IPS-20b (cell line): ENCODE measurements at regions not wholly inside any gene's neighbourhood (a gene's known extent, or its start where the extent isn't known, plus 50 kb on each side); places are given as distances from the start of the nearest gene placed in this dataset.

Experiments used
- H3K27ac ChIP-seq: one replicate; pipeline ENCODE4 v1.5.1; 2013; ENCODE audit warnings: low read length
- H3K27me3 ChIP-seq: 2 replicates; pipeline ENCODE4 v1.6.1; 2013; ENCODE audit warnings: mild to moderate bottlenecking, low read length, inconsistent platforms; ENCODE audit not compliant: insufficient read depth
- H3K36me3 ChIP-seq: 2 replicates; pipeline ENCODE4 v1.6.1; 2013; ENCODE audit warnings: low read depth, mild to moderate bottlenecking, inconsistent platforms, low read length, moderate library complexity; ENCODE audit not compliant: insufficient read depth
- H3K4me1 ChIP-seq: 2 replicates; pipeline ENCODE4 v1.6.1; 2013; ENCODE audit warnings: mild to moderate bottlenecking, control low read depth, inconsistent platforms, low read length, moderate library complexity; ENCODE audit not compliant: insufficient read depth
- H3K4me3 ChIP-seq: 2 replicates; pipeline ENCODE4 v1.5.1; 2013; ENCODE audit warnings: mild to moderate bottlenecking, low read length, inconsistent platforms
- H3K9ac ChIP-seq: 2 replicates; pipeline ENCODE4 v1.6.1; 2013; ENCODE audit warnings: low read depth, mild to moderate bottlenecking, inconsistent platforms, low read length, moderate library complexity
- H3K9me3 ChIP-seq: 2 replicates; pipeline ENCODE4 v1.6.1; 2013; ENCODE audit warnings: mild to moderate bottlenecking, low read depth, low read length, inconsistent platforms; ENCODE audit not compliant: insufficient read depth

DNA sequence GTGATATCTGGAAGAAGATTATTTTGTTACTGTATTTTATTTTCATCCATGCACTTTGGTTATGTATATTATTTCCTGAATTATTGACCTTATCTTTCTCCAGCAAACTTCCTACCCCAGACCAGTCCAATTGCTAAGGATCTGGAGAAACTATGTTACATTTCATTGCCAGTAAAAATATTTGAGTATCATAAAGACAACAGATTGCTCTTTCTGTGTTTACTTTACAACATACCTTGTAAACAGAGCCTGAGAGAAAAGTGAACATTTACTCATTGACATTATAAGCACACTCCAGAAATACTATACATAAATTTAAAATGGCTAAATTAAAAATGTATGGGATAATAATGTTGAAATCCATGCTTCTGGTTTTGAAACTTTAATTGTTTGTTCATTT lies 186.2 kb upstream of the FAM3C start:
- H3K27ac ChIP-seq, result no peak overlapping the region
- no peaks in the 10 kb centered on the region for H3K27me3 ChIP-seq
- H3K4me1 ChIP-seq, result no peaks in the 10 kb centered on the region; the same call in 1 of the 2 replicates
- no peaks in the 10 kb centered on the region for H3K36me3 ChIP-seq
- no peaks in the 10 kb centered on the region for H3K9me3 ChIP-seq
- no peak overlapping the region for H3K9ac ChIP-seq
- no peak overlapping the region for H3K4me3 ChIP-seq

GRCh38 chr7:121579639-121580038 lies 183.5 kb upstream of the FAM3C start:
- H3K36me3 ChIP-seq, result no peaks in the 10 kb centered on the region
- H3K9ac ChIP-seq, result no peak overlapping the region
- H3K4me1 ChIP-seq, result no peaks in the 10 kb centered on the region
- no peaks in the 10 kb centered on the region for H3K27me3 ChIP-seq
- H3K9me3 ChIP-seq, result no peaks in the 10 kb centered on the region
- H3K27ac ChIP-seq, result no peak overlapping the region
- no peak overlapping the region for H3K4me3 ChIP-seq

DNA sequence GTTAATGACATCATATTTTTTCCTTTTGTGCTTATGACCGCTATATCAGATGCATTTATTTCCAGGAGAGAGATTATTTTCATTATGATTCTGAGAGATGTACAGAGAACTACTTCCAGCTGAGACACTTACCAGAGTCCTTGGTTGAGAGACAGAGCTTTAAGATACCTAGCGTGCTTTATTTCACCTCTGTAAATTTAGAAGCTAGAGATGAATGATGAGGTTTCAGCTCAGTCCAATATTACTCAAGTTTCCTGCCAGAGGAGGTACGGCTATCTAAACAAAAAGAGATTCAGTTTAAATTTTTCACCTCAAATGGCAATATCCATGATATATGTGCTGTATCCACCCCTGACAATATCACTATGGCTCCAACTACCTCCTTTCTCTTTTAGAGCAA lies 182.6 kb upstream of the FAM3C start:
- Histone ChIP-seq H3K4me3 (no peak overlapping the region), H3K27me3 (no peaks in the 10 kb centered on the region), H3K27ac (no peak overlapping the region), H3K36me3 (no peaks in the 10 kb centered on the region), H3K4me1 (no peaks in the 10 kb centered on the region), H3K9ac (no peak overlapping the region), H3K9me3 (no peaks in the 10 kb centered on the region)

DNA sequence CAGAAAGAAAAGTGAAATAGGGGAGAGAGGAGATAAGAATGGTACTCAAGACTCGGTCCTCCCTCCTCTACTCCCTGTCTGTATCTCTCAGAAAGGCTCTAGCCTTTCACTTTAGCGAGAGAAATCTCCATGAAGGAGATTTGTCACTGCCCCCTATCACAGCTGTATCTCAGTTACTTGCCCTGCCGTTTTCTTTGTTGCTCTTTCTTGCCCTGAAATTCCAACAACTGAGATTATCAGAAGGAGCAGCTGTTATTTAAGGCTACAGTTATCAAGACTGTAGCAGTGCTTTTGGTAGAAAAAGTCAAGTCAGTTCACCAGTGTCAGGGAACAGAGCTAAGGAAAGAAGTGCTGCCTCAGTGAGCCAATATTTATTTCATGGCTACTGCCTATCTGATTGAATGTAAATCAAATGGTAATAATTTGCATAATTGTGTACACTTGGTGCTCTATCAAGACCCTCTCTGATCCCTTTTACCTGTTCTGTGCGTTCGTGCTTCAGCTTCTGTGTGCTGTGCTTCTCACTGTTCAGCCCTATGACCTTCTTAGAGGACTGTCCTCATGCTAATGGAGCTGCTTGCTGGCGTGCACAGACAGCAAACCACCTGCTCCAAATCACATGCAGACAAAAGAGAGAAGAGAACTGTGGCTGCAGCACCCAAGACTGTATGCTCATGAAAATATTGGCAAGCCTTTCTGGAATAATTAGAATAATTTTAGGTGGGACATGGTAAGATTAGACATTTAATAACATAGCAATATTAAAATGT lies 180.2 kb upstream of the FAM3C start:
- no peaks in the 10 kb centered on the region for H3K36me3 ChIP-seq
- no peaks in the 10 kb centered on the region for H3K9me3 ChIP-seq
- H3K4me3 ChIP-seq, result no peak overlapping the region
- no peaks in the 10 kb centered on the region for H3K4me1 ChIP-seq
- H3K27ac ChIP-seq, result no peak overlapping the region
- H3K27me3 ChIP-seq, result no peaks in the 10 kb centered on the region
- H3K9ac ChIP-seq, result no peak overlapping the region

DNA sequence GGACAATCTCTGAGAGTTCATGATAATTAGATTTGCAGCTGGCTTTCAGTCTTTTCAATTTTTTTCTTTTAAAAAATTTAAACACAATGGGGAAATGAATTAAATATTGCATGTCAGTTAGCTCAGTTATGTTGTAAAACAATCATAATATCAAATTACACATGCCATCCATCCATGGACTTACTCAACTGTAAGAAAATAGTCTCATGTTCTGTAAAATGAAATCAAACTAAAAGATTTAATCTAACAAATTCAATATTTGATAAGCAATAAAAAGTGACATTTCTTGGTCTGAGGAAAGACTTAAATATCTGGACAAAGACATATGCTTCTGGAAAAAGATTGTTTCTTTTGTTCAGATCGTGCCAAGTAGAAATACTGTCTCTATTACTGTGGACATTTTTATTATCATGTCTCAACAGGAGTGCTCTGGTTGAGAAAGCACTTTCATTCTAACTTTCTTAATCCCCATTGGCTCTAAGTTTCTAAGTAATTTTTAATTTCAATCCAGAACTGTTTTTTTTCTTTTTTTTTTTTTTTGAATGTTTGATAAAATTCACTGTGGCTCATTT lies 179.2 kb upstream of the FAM3C start:
- Histone ChIP-seq H3K36me3 (no peaks in the 10 kb centered on the region), H3K27me3 (no peaks in the 10 kb centered on the region), H3K9me3 (no peaks in the 10 kb centered on the region), H3K4me1 (no peaks in the 10 kb centered on the region), H3K27ac (no peak overlapping the region), H3K9ac (no peak overlapping the region), H3K4me3 (no peak overlapping the region)

DNA sequence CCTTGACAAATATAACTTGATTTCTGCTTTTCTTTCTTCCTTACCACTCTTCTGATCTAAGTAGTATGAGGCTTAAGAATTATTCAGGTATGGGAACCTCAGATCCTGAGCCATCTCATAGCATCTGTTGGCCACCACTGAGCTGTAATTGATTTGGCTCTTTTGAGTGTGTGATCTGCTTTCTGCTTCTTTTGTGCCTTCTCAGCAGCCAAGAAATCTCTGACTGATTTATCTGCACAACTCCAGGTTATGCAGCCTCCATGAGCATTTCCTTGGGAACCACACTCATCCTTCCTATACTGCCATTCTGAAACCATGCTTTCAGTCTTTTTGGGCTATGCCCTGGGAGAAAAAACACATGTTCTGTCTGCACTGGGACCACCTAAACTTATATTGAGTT lies 178.0 kb upstream of the FAM3C start:
- H3K36me3 ChIP-seq, result no peaks in the 10 kb centered on the region
- H3K27me3 ChIP-seq, result no peaks in the 10 kb centered on the region
- H3K4me3 ChIP-seq, result no peak overlapping the region
- no peak overlapping the region for H3K27ac ChIP-seq
- no peaks in the 10 kb centered on the region for H3K4me1 ChIP-seq
- no peak overlapping the region for H3K9ac ChIP-seq
- H3K9me3 ChIP-seq, result no peaks in the 10 kb centered on the region

DNA sequence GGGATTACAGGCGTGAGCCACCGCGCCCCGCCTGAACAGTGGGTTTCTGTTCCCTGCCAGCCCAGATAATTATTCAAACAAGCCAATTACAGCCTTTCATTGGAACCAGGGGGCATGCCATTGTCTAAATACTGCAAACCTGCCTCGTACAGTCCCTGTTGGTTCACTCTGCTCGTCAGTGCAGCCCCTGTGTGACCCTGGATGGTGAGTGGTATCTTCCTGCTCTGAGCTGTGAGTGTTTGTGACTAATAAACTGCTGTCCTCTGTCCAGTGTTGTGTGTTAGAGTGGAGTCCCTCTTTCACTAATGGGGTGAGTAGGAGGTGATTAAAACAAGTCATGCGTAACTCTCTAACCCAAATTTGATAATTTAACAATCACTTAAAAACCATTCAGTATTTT lies 176.5 kb upstream of the FAM3C start:
- H3K27ac ChIP-seq, result no peak overlapping the region
- no peaks in the 10 kb centered on the region for H3K36me3 ChIP-seq
- H3K27me3 ChIP-seq, result no peaks in the 10 kb centered on the region
- no peaks in the 10 kb centered on the region for H3K4me1 ChIP-seq
- no peak overlapping the region for H3K9ac ChIP-seq
- 0 out of 2 replicates have a peak, but pooled peaks cover 3% of the 10 kb centered on the region for H3K9me3 ChIP-seq
- H3K4me3 ChIP-seq, result no peak overlapping the region

DNA sequence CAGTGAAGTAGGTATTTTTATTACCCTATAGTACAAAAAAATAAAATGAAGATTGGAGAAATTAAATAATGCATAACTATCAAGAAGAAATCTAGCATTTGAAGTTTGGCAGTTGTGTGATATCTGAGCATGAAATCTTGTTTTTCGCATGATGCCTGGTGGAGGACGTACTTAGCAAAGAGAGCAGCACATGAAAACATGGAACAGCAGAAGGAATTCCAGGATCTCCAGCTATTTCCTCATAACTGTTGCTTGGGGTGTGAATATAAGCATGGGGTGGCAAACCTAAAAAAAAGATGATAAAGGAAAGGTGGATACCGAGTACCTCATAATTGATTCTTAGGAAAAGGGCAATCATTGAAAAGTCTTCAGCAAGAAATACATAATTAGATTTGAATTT lies 174.3 kb upstream of the FAM3C start:
- H3K36me3 ChIP-seq, result no peaks in the 10 kb centered on the region
- no peak overlapping the region for H3K27ac ChIP-seq
- H3K4me1 ChIP-seq, result no peaks in the 10 kb centered on the region
- H3K27me3 ChIP-seq, result no peaks in the 10 kb centered on the region
- H3K9ac ChIP-seq, result no peak overlapping the region
- H3K4me3 ChIP-seq, result no peak overlapping the region
- 0 out of 2 replicates have a peak, but pooled peaks cover 3% of the 10 kb centered on the region for H3K9me3 ChIP-seq

GRCh38 chr7:121563177-121563576 lies 167.1 kb upstream of the FAM3C start:
- H3K4me1 ChIP-seq, result peaks cover 4% of the 10 kb centered on the region
- H3K9ac ChIP-seq, result no peak overlapping the region
- H3K9me3 ChIP-seq, result no peaks in the 10 kb centered on the region
- H3K27me3 ChIP-seq, result no peaks in the 10 kb centered on the region
- H3K4me3 ChIP-seq, result no peak overlapping the region
- H3K36me3 ChIP-seq, result no peaks in the 10 kb centered on the region
- H3K27ac ChIP-seq, result no peak overlapping the region

- H3K9me3 ChIP-seq, result no peaks in the 10 kb centered on the region
- H3K36me3 ChIP-seq, result no peaks in the 10 kb centered on the region
- no peak overlapping the region for H3K9ac ChIP-seq
- H3K4me1 ChIP-seq, result peaks cover 4% of the 10 kb centered on the region
- H3K4me3 ChIP-seq, result no peak overlapping the region
- no peak overlapping the region for H3K27ac ChIP-seq
- H3K27me3 ChIP-seq, result no peaks in the 10 kb centered on the region
Measured at GRCh38 chr7:121562259-121562658, 166.2 kb upstream of the FAM3C start.

- H3K27me3 ChIP-seq, result no peaks in the 10 kb centered on the region
- H3K4me1 ChIP-seq, result peaks cover 4% of the 10 kb centered on the region
- H3K9me3 ChIP-seq, result no peaks in the 10 kb centered on the region
- H3K9ac ChIP-seq, result no peak overlapping the region
- H3K27ac ChIP-seq, result no peak overlapping the region
- H3K4me3 ChIP-seq, result no peak overlapping the region
- no peaks in the 10 kb centered on the region for H3K36me3 ChIP-seq
Measured at GRCh38 chr7:121561717-121562116, 165.6 kb upstream of the FAM3C start.

GRCh38 chr7:121560267-121560990 lies 164.3 kb upstream of the FAM3C start:
- Histone ChIP-seq H3K9me3 (no peaks in the 10 kb centered on the region), H3K4me3 (no peak overlapping the region), H3K27me3 (no peaks in the 10 kb centered on the region)

More at GRCh38 chr7:121560267-121560990, 164.3 kb upstream of the FAM3C start:
- H3K27ac ChIP-seq, result no peak overlapping the region
- H3K36me3 ChIP-seq, result no peaks in the 10 kb centered on the region
- H3K4me1 ChIP-seq, result peaks cover 4% of the 10 kb centered on the region
- H3K9ac ChIP-seq, result no peak overlapping the region
